Trophoblast cell (in vitro differentiated cells and primary cell): ENCODE measurements at regions not wholly inside any gene's neighbourhood (a gene's known extent, or its start where the extent isn't known, plus 50 kb on each side); places are given as distances from the start of the nearest gene placed in this dataset.

Experiments
- DNase-seq, 2 donors: peaks; one replicate each; pipeline ENCODE4 v3.0.0-alpha.2; 2016
- H2AFZ ChIP-seq: 2 replicates; pipeline ENCODE4 v1.6.1; 2013; ENCODE audit warnings: low read length, moderate library complexity, mild to moderate bottlenecking; ENCODE audit not compliant: insufficient read depth, poor library complexity
- H2AK5ac ChIP-seq: 2 replicates; pipeline ENCODE4 v1.6.1; 2013; ENCODE audit warnings: mild to moderate bottlenecking, low read length
- H2BK120ac ChIP-seq: 2 replicates; pipeline ENCODE4 v1.6.1; 2013; ENCODE audit warnings: low read length, mild to moderate bottlenecking, moderate library complexity; ENCODE audit not compliant: insufficient read depth, poor library complexity
- H2BK12ac ChIP-seq: 2 replicates; pipeline ENCODE4 v1.6.1; 2013; ENCODE audit warnings: mild to moderate bottlenecking, low read length, moderate library complexity
- H2BK5ac ChIP-seq: 2 replicates; pipeline ENCODE4 v1.6.1; 2013; ENCODE audit warnings: low read length, low read depth, moderate library complexity, mild to moderate bottlenecking; ENCODE audit not compliant: poor library complexity
- H3K14ac ChIP-seq: 2 replicates; pipeline ENCODE4 v1.6.1; 2013; ENCODE audit warnings: mild to moderate bottlenecking, low read length
- H3K18ac ChIP-seq: 2 replicates; pipeline ENCODE4 v1.6.1; 2013; ENCODE audit warnings: mild to moderate bottlenecking, low read length
- H3K23ac ChIP-seq: 2 replicates; pipeline ENCODE4 v1.6.1; 2013; ENCODE audit warnings: low read length
- H3K27ac ChIP-seq: 2 replicates; pipeline ENCODE4 v1.5.1; 2013; ENCODE audit warnings: low read depth, mild to moderate bottlenecking, inconsistent platforms, low read length, moderate library complexity
- H3K27me3 ChIP-seq: 2 replicates; pipeline ENCODE4 v1.6.1; 2013; ENCODE audit warnings: inconsistent platforms, mild to moderate bottlenecking, low read length, moderate library complexity; ENCODE audit not compliant: insufficient read depth
- H3K36me3 ChIP-seq, 2 experiments: 1 replicate in 1 of 2; 2 replicates in 1 of 2; pipeline ENCODE4 v1.6.1; 2013; ENCODE audit warnings: low read length in 2 of 2, mild to moderate bottlenecking in 2 of 2, moderate library complexity in 1 of 2; ENCODE audit not compliant: insufficient read depth in 2 of 2, control insufficient read depth in 1 of 2
- H3K4ac ChIP-seq: 2 replicates; pipeline ENCODE4 v1.6.1; 2013; ENCODE audit warnings: low read depth, mild to moderate bottlenecking, low read length, moderate library complexity
- H3K4me1 ChIP-seq, 2 experiments: 1 replicate in 1 of 2; 2 replicates in 1 of 2; pipeline ENCODE4 v1.6.1; 2013; ENCODE audit warnings: low read length in 2 of 2, mild to moderate bottlenecking in 2 of 2, moderate library complexity in 1 of 2; ENCODE audit not compliant: insufficient read depth in 2 of 2, control insufficient read depth in 1 of 2
- H3K4me2 ChIP-seq: 2 replicates; pipeline ENCODE4 v1.6.1; 2013; ENCODE audit warnings: inconsistent platforms, mild to moderate bottlenecking, low read length, moderate library complexity
- H3K4me3 ChIP-seq: 2 replicates; pipeline ENCODE4 v1.5.1; 2013; ENCODE audit warnings: mild to moderate bottlenecking, low read depth, low read length, inconsistent platforms
- H3K79me1 ChIP-seq: one replicate; pipeline ENCODE4 v1.6.1; 2013; ENCODE audit warnings: low read length
- H3K79me2 ChIP-seq: 2 replicates; pipeline ENCODE4 v1.6.1; 2013; ENCODE audit warnings: low read length, mild to moderate bottlenecking; ENCODE audit not compliant: control insufficient read depth, insufficient read depth, poor library complexity
- H3K9ac ChIP-seq: 2 replicates; pipeline ENCODE4 v1.6.1; 2013; ENCODE audit warnings: mild to moderate bottlenecking, low read length
- H3K9me3 ChIP-seq: 2 replicates; pipeline ENCODE4 v1.6.1; 2013; ENCODE audit warnings: low read depth, mild to moderate bottlenecking, control low read depth, inconsistent platforms, low read length; ENCODE audit not compliant: insufficient read depth
- H4K12ac ChIP-seq: 2 replicates; pipeline ENCODE4 v1.6.1; 2013; ENCODE audit warnings: low read depth, mild to moderate bottlenecking, low read length, moderate library complexity
- H4K8ac ChIP-seq: 2 replicates; pipeline ENCODE4 v1.6.1; 2013; ENCODE audit warnings: low read depth, mild to moderate bottlenecking, low read length, moderate library complexity
- H4K91ac ChIP-seq: one replicate; pipeline ENCODE4 v1.6.1; 2013; ENCODE audit warnings: low read depth, mild to moderate bottlenecking, low read length, moderate library complexity
- WGBS: extraction: QIAGEN DNeasy Blood & Tissue Kit; methylation state at CpG from one replicate; pipeline ENCODE4 v1.1.7; 2013; ENCODE audit warnings: missing lambda C conversion rate; ENCODE audit not compliant: insufficient read length, insufficient coverage; ENCODE audit errors: extremely low coverage; 5-methylcytosine and 5-hydroxymethylcytosine counted together

GRCh38 chr5:51990661-51991180, 607.5 kb downstream of the ISL1 start:
- no peak for DNase-seq
- no peaks in the 10 kb centered on the region for H3K9me3 ChIP-seq
- no peak overlapping the region for H4K91ac ChIP-seq
- no peaks in the 10 kb centered on the region for H3K36me3 ChIP-seq
- H3K14ac ChIP-seq = no peak overlapping the region
- no peak overlapping the region for H3K4me2 ChIP-seq
- H4K12ac ChIP-seq = no peak overlapping the region
- no peak overlapping the region for H2BK5ac ChIP-seq
- H3K18ac ChIP-seq = no peak overlapping the region
- no peak overlapping the region for H3K23ac ChIP-seq
- H3K27ac ChIP-seq = no peak overlapping the region
- WGBS = no CpG with 5 or more reads among the region's 1 CpG
- no peak overlapping the region for H4K8ac ChIP-seq
- no peaks in the 10 kb centered on the region for H3K27me3 ChIP-seq
- H2BK120ac ChIP-seq = no peak overlapping the region
- no peak overlapping the region for H2AK5ac ChIP-seq
- H2BK12ac ChIP-seq = no peak overlapping the region
- no peak overlapping the region for H3K9ac ChIP-seq
- no peak overlapping the region for H2AFZ ChIP-seq
- H3K4me3 ChIP-seq = no peak overlapping the region
- H3K79me1 ChIP-seq = no peaks in the 10 kb centered on the region
- no peaks in the 10 kb centered on the region for H3K79me2 ChIP-seq
- H3K4me1 ChIP-seq = no peaks in the 10 kb centered on the region
- H3K4ac ChIP-seq = no peak overlapping the region

GRCh38 chr5:51991940-51992339, 608.7 kb downstream of the ISL1 start:
- no peaks in the 10 kb centered on the region for H3K4me1 ChIP-seq
- H3K27me3 ChIP-seq = no peaks in the 10 kb centered on the region
- H3K4me2 ChIP-seq = no peak overlapping the region
- H2BK120ac ChIP-seq = no peak overlapping the region
- no peak overlapping the region for H3K9ac ChIP-seq
- H3K23ac ChIP-seq = no peak overlapping the region
- no peak overlapping the region for H2BK5ac ChIP-seq
- no peak overlapping the region for H3K27ac ChIP-seq
- no peaks in the 10 kb centered on the region for H3K36me3 ChIP-seq
- no peak overlapping the region for H3K14ac ChIP-seq
- no peak for DNase-seq
- WGBS = no CpG with 5 or more reads among the region's 3 CpGs
- no peaks in the 10 kb centered on the region for H3K9me3 ChIP-seq
- no peak overlapping the region for H2AFZ ChIP-seq
- no peak overlapping the region for H3K18ac ChIP-seq
- H2BK12ac ChIP-seq = no peak overlapping the region
- H3K4ac ChIP-seq = no peak overlapping the region
- no peak overlapping the region for H4K91ac ChIP-seq
- H4K8ac ChIP-seq = no peak overlapping the region
- H4K12ac ChIP-seq = no peak overlapping the region
- no peak overlapping the region for H3K4me3 ChIP-seq
- H2AK5ac ChIP-seq = no peak overlapping the region
- no peaks in the 10 kb centered on the region for H3K79me1 ChIP-seq
- no peaks in the 10 kb centered on the region for H3K79me2 ChIP-seq

GRCh38 chr5:51995773-51996306, 612.6 kb downstream of the ISL1 start:
- no CpG with 5 or more reads among the region's 5 CpGs for WGBS

GRCh38 chr5:51996356-51996861, 613.2 kb downstream of the ISL1 start:
- H2AFZ ChIP-seq = no peak overlapping the region
- no peak for DNase-seq
- no peak overlapping the region for H3K4me2 ChIP-seq
- H3K14ac ChIP-seq = no peak overlapping the region
- no peak overlapping the region for H3K9ac ChIP-seq
- H4K91ac ChIP-seq = no peak overlapping the region
- H3K27ac ChIP-seq = no peak overlapping the region
- no peaks in the 10 kb centered on the region for H3K27me3 ChIP-seq
- no peaks in the 10 kb centered on the region for H3K4me1 ChIP-seq
- H3K36me3 ChIP-seq = no peaks in the 10 kb centered on the region
- H3K23ac ChIP-seq = no peak overlapping the region
- H3K9me3 ChIP-seq = no peaks in the 10 kb centered on the region
- no peak overlapping the region for H3K4ac ChIP-seq
- no peak overlapping the region for H4K12ac ChIP-seq
- no peak overlapping the region for H3K18ac ChIP-seq
- H2BK5ac ChIP-seq = no peak overlapping the region
- H3K79me2 ChIP-seq = no peaks in the 10 kb centered on the region
- H4K8ac ChIP-seq = no peak overlapping the region
- no CpG with 5 or more reads among the region's 1 CpG for WGBS
- H2BK12ac ChIP-seq = no peak overlapping the region
- no peaks in the 10 kb centered on the region for H3K79me1 ChIP-seq
- no peak overlapping the region for H2BK120ac ChIP-seq
- H3K4me3 ChIP-seq = no peak overlapping the region
- no peak overlapping the region for H2AK5ac ChIP-seq

More at GRCh38 chr5:51995773-51996306, 612.6 kb downstream of the ISL1 start:
- Histone ChIP-seq H3K79me1 (no peaks in the 10 kb centered on the region), H3K4me1 (no peaks in the 10 kb centered on the region), H2BK12ac (no peak overlapping the region), H3K79me2 (no peaks in the 10 kb centered on the region), H3K27ac (no peak overlapping the region), H2BK120ac (no peak overlapping the region), H3K23ac (no peak overlapping the region), H3K4me3 (no peak overlapping the region), H3K18ac (no peak overlapping the region), H3K9me3 (no peaks in the 10 kb centered on the region), H4K12ac (no peak overlapping the region), H4K91ac (no peak overlapping the region), H2AFZ (no peak overlapping the region), H3K4me2 (no peak overlapping the region), H3K9ac (no peak overlapping the region), H2BK5ac (no peak overlapping the region), H3K14ac (no peak overlapping the region), H3K4ac (no peak overlapping the region), H3K27me3 (no peaks in the 10 kb centered on the region), H4K8ac (no peak overlapping the region), H2AK5ac (no peak overlapping the region), H3K36me3 (no peaks in the 10 kb centered on the region)
- no peak for DNase-seq
